ENCODE measurements at regions not wholly inside any gene's neighbourhood (a gene's known extent, or its start where the extent isn't known, plus 50 kb on each side); places are given as distances from the start of the nearest gene placed in this dataset.

GRCh38 chr3:117264204-117264994 is 554.8 kb downstream of the TUSC7 start:
- no peak for DNase-seq (ENCODE audit: low read depth)
- TF ChIP-seq CTCF (IDR thresholded peaks at IDR 0.05; ENCODE audit: insufficient read depth, low read depth, low read length), result no peak
- H3K4me3 ChIP-seq (ENCODE audit: low read depth, low read length), result no peak overlapping the region

- TF ChIP-seq CTCF (IDR thresholded peaks at IDR 0.05; ENCODE audit: insufficient read depth, low read depth, low read length), result no peak
- no peak for DNase-seq (ENCODE audit: low read depth)
These were observed 557.2 kb downstream of the TUSC7 start for GRCh38 chr3:117266806-117267205.

GRCh38 chr3:117268318-117268717 is 558.7 kb downstream of the TUSC7 start:
- no peak for TF ChIP-seq CTCF (IDR thresholded peaks at IDR 0.05; ENCODE audit: insufficient read depth, low read depth, low read length)
- no peak for DNase-seq (ENCODE audit: low read depth)
- no peak overlapping the region for H3K4me3 ChIP-seq (ENCODE audit: low read depth, low read length)

More at GRCh38 chr3:117266806-117267205, 557.2 kb downstream of the TUSC7 start:
- no peak overlapping the region for H3K4me3 ChIP-seq (ENCODE audit: low read depth, low read length)

GRCh38 chr3:117272274-117272673 is 562.7 kb downstream of the TUSC7 start:
- H3K4me3 ChIP-seq (ENCODE audit: low read depth, low read length), result no peak overlapping the region
- DNase-seq (ENCODE audit: low read depth), result no peak
- no peak for TF ChIP-seq CTCF (IDR thresholded peaks at IDR 0.05; ENCODE audit: insufficient read depth, low read depth, low read length)

- TF ChIP-seq CTCF (IDR thresholded peaks at IDR 0.05; ENCODE audit: insufficient read depth, low read depth, low read length), result no peak
- no peak overlapping the region for H3K4me3 ChIP-seq (ENCODE audit: low read depth, low read length)
- no peak for DNase-seq (ENCODE audit: low read depth)
These were observed 563.4 kb downstream of the TUSC7 start for GRCh38 chr3:117272876-117273523.

GRCh38 chr3:117277816-117278215 is 568.2 kb downstream of the TUSC7 start:
- H3K4me3 ChIP-seq (ENCODE audit: low read depth, low read length), result no peak overlapping the region
- no peak for TF ChIP-seq CTCF (IDR thresholded peaks at IDR 0.05; ENCODE audit: insufficient read depth, low read depth, low read length)
- no peak for DNase-seq (ENCODE audit: low read depth)
